Astrocyte (in vitro differentiated cells and primary cell): ENCODE measurements at regions not wholly inside any gene's neighbourhood (a gene's known extent, or its start where the extent isn't known, plus 50 kb on each side); places are given as distances from the start of the nearest gene placed in this dataset.

ENCODE experiments used
- DNase-seq: peaks from one replicate; pipeline ENCODE4 v3.0.0-alpha.2; 2010; ENCODE audit warnings: low read depth
- FAIRE-seq: peaks from 2 replicates; lab custom pipeline; 2011; peaks lifted over from hg19 to GRCh38; lab: Jason Lieb, UNC
- H2AFZ ChIP-seq: 2 replicates; pipeline ENCODE4 v1.6.0; 2012; ENCODE audit warnings: low read depth, low read length, inconsistent platforms
- H3K27ac ChIP-seq: 2 replicates; pipeline ENCODE4 v1.5.1; 2011; ENCODE audit warnings: low read depth, low read length, inconsistent platforms
- H3K27me3 ChIP-seq: 2 replicates; pipeline ENCODE4 v1.6.0; 2011; ENCODE audit warnings: low read length, inconsistent platforms; ENCODE audit not compliant: insufficient read depth
- H3K36me3 ChIP-seq: 2 replicates; pipeline ENCODE4 v1.5.1; 2011; ENCODE audit warnings: low read length, inconsistent platforms; ENCODE audit not compliant: insufficient read depth
- H3K4me1 ChIP-seq: 2 replicates; pipeline ENCODE4 v1.5.1; 2011; ENCODE audit warnings: low read length, inconsistent platforms; ENCODE audit not compliant: insufficient read depth
- H3K4me2 ChIP-seq: 2 replicates; pipeline ENCODE4 v1.6.0; 2012; ENCODE audit warnings: low read length, inconsistent platforms
- H3K4me3 ChIP-seq: 2 replicates; pipeline ENCODE4 v1.5.1; 2011; ENCODE audit warnings: low read depth, mild to moderate bottlenecking, low read length, inconsistent platforms; ENCODE audit not compliant: insufficient read depth
- H3K79me2 ChIP-seq: 2 replicates; pipeline ENCODE4 v1.6.0; 2012; ENCODE audit warnings: mild to moderate bottlenecking, low read length, inconsistent platforms; ENCODE audit not compliant: insufficient read depth
- H3K9ac ChIP-seq: 2 replicates; pipeline ENCODE4 v1.6.0; 2012; ENCODE audit warnings: mild to moderate bottlenecking, low read length, inconsistent platforms
- H3K9me3 ChIP-seq: 2 replicates; pipeline ENCODE4 v1.5.1; 2012; ENCODE audit warnings: low read depth, mild to moderate bottlenecking, low read length, inconsistent platforms; ENCODE audit not compliant: insufficient read depth
- H4K20me1 ChIP-seq: 2 replicates; pipeline ENCODE4 v1.6.0; 2012; ENCODE audit warnings: low read length, inconsistent platforms; ENCODE audit not compliant: insufficient read depth
- H3K27ac Mint-ChIP-seq: one replicate; pipeline ENCODE4 v1.8.0; 2021; ENCODE audit warnings: mild to moderate bottlenecking, mixed read lengths; ENCODE audit not compliant: unreplicated experiment
- H3K27me3 Mint-ChIP-seq: one replicate; pipeline ENCODE4 v1.8.0; 2021; ENCODE audit warnings: low read depth, mixed read lengths; ENCODE audit not compliant: unreplicated experiment
- H3K36me3 Mint-ChIP-seq: one replicate; pipeline ENCODE4 v1.8.0; 2021; ENCODE audit warnings: low read depth, mixed read lengths; ENCODE audit not compliant: unreplicated experiment
- H3K4me1 Mint-ChIP-seq: one replicate; pipeline ENCODE4 v1.8.0; 2021; ENCODE audit warnings: low read depth, mixed read lengths; ENCODE audit not compliant: unreplicated experiment
- H3K4me3 Mint-ChIP-seq: one replicate; pipeline ENCODE4 v1.8.0; 2021; ENCODE audit warnings: mild to moderate bottlenecking, moderate library complexity, mixed read lengths; ENCODE audit not compliant: unreplicated experiment
- H3K9me3 Mint-ChIP-seq: one replicate; pipeline ENCODE4 v1.8.0; 2021; ENCODE audit warnings: mild to moderate bottlenecking, mixed read lengths; ENCODE audit not compliant: unreplicated experiment
- EZH2 ChIP-seq: IDR thresholded peaks from 2 replicates; pipeline ENCODE4 v1.6.1; 2012; ENCODE audit warnings: mild to moderate bottlenecking, low read length, inconsistent platforms; ENCODE audit not compliant: insufficient read depth
- TF ChIP-seq, protein P1 (sequence below): IDR thresholded peaks from 2 replicates; pipeline ENCODE4 v1.5.1; 2011; ENCODE audit warnings: low read depth, mild to moderate bottlenecking, inconsistent platforms, low read length, moderate library complexity; ENCODE audit not compliant: insufficient read depth

DNA sequence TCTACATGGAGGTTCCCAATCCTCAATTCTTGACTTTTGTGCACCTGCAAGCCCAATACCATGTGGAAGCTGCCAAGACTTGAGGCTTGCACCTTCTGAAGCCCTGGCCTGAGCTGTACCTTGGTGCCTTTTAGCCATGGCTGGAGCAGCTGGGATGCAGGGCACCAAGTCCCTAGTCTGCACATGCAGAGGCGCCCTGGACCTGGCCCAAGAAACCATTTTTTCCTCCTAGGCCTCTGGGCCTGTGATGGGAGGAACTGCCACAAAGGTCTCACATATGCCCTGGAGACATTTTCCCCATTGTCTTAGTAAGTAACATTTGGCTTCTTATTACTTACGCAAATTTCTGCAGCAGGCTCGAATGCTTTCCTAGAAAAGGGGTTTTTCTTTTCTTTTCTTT, 431.9 kb upstream of the ANO5 start:
- Histone ChIP-seq H4K20me1 (no peaks in the 10 kb centered on the region), H3K4me3 (no peak overlapping the region), H3K27ac (no peak overlapping the region), H3K4me2 (no peak overlapping the region), H3K9ac (no peak overlapping the region), H2AFZ (no peak overlapping the region), H3K79me2 (no peaks in the 10 kb centered on the region), H3K9me3 (peaks cover 3% of the 10 kb centered on the region), H3K27me3 (no peaks in the 10 kb centered on the region), H3K4me1 (no peaks in the 10 kb centered on the region), H3K36me3 (no peaks in the 10 kb centered on the region)
- peaks cover 15% of the 10 kb centered on the region for H3K9me3 Mint-ChIP-seq
- no peaks in the 10 kb centered on the region for H3K36me3 Mint-ChIP-seq
- DNase-seq (no peak), FAIRE-seq (no peak)
- H3K27me3 Mint-ChIP-seq: no peaks in the 10 kb centered on the region
- no peak overlapping the region for H3K4me3 Mint-ChIP-seq
- TF ChIP-seq EZH2: no peak
- TF ChIP-seq, protein P1, sequence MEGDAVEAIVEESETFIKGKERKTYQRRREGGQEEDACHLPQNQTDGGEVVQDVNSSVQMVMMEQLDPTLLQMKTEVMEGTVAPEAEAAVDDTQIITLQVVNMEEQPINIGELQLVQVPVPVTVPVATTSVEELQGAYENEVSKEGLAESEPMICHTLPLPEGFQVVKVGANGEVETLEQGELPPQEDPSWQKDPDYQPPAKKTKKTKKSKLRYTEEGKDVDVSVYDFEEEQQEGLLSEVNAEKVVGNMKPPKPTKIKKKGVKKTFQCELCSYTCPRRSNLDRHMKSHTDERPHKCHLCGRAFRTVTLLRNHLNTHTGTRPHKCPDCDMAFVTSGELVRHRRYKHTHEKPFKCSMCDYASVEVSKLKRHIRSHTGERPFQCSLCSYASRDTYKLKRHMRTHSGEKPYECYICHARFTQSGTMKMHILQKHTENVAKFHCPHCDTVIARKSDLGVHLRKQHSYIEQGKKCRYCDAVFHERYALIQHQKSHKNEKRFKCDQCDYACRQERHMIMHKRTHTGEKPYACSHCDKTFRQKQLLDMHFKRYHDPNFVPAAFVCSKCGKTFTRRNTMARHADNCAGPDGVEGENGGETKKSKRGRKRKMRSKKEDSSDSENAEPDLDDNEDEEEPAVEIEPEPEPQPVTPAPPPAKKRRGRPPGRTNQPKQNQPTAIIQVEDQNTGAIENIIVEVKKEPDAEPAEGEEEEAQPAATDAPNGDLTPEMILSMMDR: no peak
- no peaks in the 10 kb centered on the region for H3K4me1 Mint-ChIP-seq
- H3K27ac Mint-ChIP-seq: no peak overlapping the region

DNA sequence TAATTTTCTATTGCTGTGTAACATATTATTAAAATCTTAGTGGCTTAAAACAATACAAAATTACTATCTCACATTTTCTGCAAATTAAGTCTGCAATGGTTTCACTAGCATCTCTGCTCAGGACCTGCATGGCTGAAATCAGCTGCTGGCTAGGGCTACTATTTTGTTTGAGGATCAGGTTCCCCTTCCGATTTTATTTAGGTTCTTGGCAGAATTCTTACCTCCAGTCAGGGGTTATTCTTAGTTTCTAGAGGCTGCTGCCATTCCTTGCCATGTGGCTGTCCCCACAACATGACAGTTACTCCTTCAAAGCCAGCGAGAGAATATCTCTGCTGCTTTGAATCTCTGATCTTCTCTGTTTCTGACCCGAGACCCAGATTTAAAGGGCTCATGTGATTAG, 424.5 kb upstream of the ANO5 start:
- Histone ChIP-seq H3K79me2 (no peaks in the 10 kb centered on the region), H3K36me3 (no peaks in the 10 kb centered on the region), H3K4me3 (no peak overlapping the region), H4K20me1 (no peaks in the 10 kb centered on the region), H3K9me3 (no peaks in the 10 kb centered on the region), H3K9ac (no peak overlapping the region), H3K4me1 (no peaks in the 10 kb centered on the region), H2AFZ (no peak overlapping the region), H3K27ac (no peak overlapping the region), H3K4me2 (no peak overlapping the region), H3K27me3 (no peaks in the 10 kb centered on the region)
- Mint-ChIP-seq H3K9me3 (no peaks in the 10 kb centered on the region), H3K27me3 (no peaks in the 10 kb centered on the region), H3K4me3 (no peak overlapping the region), H3K4me1 (no peaks in the 10 kb centered on the region), H3K27ac (no peak overlapping the region), H3K36me3 (no peaks in the 10 kb centered on the region)
- no peak for DNase-seq
- FAIRE-seq: no peak
- TF ChIP-seq EZH2: no peak
- TF ChIP-seq, protein P1: no peak

DNA sequence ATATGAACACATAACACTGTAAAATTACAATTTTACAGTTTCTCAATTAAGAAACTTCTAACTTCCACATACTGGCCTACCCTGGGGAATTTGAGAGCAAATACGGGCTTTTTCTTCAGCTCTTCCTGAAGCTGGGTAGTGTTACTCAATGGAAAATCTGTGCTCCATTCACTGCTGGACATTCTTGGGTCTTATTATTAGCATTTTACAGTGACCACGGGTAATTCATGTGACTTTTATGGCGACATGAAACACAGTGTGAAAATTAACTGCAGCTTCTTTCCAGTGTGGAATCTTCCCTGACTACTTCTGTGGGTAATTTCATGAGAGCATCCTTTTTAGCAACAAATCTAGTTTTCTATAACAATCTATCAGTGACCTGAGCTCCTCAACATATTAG, 423.7 kb upstream of the ANO5 start:
- Mint-ChIP-seq H3K27me3 (no peaks in the 10 kb centered on the region), H3K9me3 (no peaks in the 10 kb centered on the region), H3K4me1 (peaks cover 3% of the 10 kb centered on the region), H3K27ac (no peak overlapping the region), H3K36me3 (no peaks in the 10 kb centered on the region), H3K4me3 (no peak overlapping the region)
- no peaks in the 10 kb centered on the region for H3K9me3 ChIP-seq
- H3K9ac ChIP-seq: no peak overlapping the region
- no peaks in the 10 kb centered on the region for H3K27me3 ChIP-seq
- no peak overlapping the region for H3K4me2 ChIP-seq
- H3K36me3 ChIP-seq: no peaks in the 10 kb centered on the region
- no peak overlapping the region for H3K27ac ChIP-seq
- no peak overlapping the region for H3K4me3 ChIP-seq
- no peak for TF ChIP-seq EZH2
- TF ChIP-seq, protein P1: no peak
- no peaks in the 10 kb centered on the region for H4K20me1 ChIP-seq
- H3K4me1 ChIP-seq: no peaks in the 10 kb centered on the region
- no peak for DNase-seq
- no peak for FAIRE-seq
- no peaks in the 10 kb centered on the region for H3K79me2 ChIP-seq
- H2AFZ ChIP-seq: no peak overlapping the region
